Panc1 (cell line): ENCODE measurements at regions not wholly inside any gene's neighbourhood (a gene's known extent, or its start where the extent isn't known, plus 50 kb on each side); places are given as distances from the start of the nearest gene placed in this dataset.

ENCODE experiments used
- ATAC-seq: fragments of 200-7000 bp; cut with Tn5 transposase; 2 replicates; pipeline ENCODE4 v1.9.1; 2020; ENCODE audit warnings: mild to moderate bottlenecking, moderate library complexity
- BruUV-seq: library from RNA; stranded (reverse); fragments of 400-500 nt; replicated peaks from 2 replicates; lab custom pipeline; 2021; lab: Mats Ljungman, UMichigan
- CTCF ChIA-PET: fragments of 300-600 bp; sonication (Branson Sonifier 250); formaldehyde crosslinking; loops from one replicate; lab custom pipeline; 2022; ENCODE audit warnings: antibody characterized with exemption; lab: Charles Lee
- POLR2A ChIA-PET: fragments of 300-600 bp; sonication (Branson Sonifier 250); formaldehyde crosslinking; loops from one replicate; lab custom pipeline; 2022; ENCODE audit warnings: antibody characterized with exemption; lab: Charles Lee
- DNase-seq: peaks from one replicate; pipeline ENCODE4 v3.0.0-alpha.2; 2010; ENCODE audit warnings: low read depth, low spot score
- H3K27ac ChIP-seq: 2 replicates; pipeline ENCODE4 v1.5.1; 2011; ENCODE audit warnings: mild to moderate bottlenecking, low read length, inconsistent platforms
- H3K27me3 ChIP-seq: fragments of 200-500 bp; sonication (Bioruptor generic); 2 replicates; pipeline ENCODE4 v1.6.0; 2014; ENCODE audit warnings: low read length, inconsistent platforms; ENCODE audit not compliant: control insufficient read depth, insufficient read depth
- H3K36me3 ChIP-seq: fragments of 200-500 bp; sonication (Bioruptor generic); 2 replicates; pipeline ENCODE4 v1.5.1; 2014; ENCODE audit warnings: inconsistent platforms, mild to moderate bottlenecking, low read length, moderate library complexity; ENCODE audit not compliant: control insufficient read depth, insufficient read depth
- H3K4me1 ChIP-seq: 2 replicates; pipeline ENCODE4 v1.5.1; 2011; ENCODE audit warnings: inconsistent platforms, mild to moderate bottlenecking, low read length, moderate library complexity; ENCODE audit not compliant: control insufficient read depth, insufficient read depth
- H3K4me3 ChIP-seq, 2 experiments: 2 replicates each; pipeline ENCODE4 v1.5.1; 2011 to 2012; ENCODE audit warnings: low read depth in 2 of 2, low read length in 2 of 2, mild to moderate bottlenecking in 2 of 2, inconsistent platforms in 1 of 2, moderate library complexity in 1 of 2
- H3K9me3 ChIP-seq: fragments of 200-500 bp; sonication (Bioruptor generic); 2 replicates; pipeline ENCODE4 v1.5.1; 2014; ENCODE audit warnings: low read depth, mild to moderate bottlenecking, inconsistent platforms, low read length, moderate library complexity; ENCODE audit not compliant: control insufficient read depth, insufficient read depth
- CTCF ChIP-seq: fragments of 450-650 bp; IDR thresholded peaks from 2 replicates; pipeline ENCODE4 v1.5.1; 2017; ENCODE audit warnings: mild to moderate bottlenecking
- POLR2AphosphoS5 ChIP-seq: IDR thresholded peaks from 2 replicates; pipeline ENCODE4 v1.6.1; 2012; ENCODE audit warnings: mild to moderate bottlenecking, low read depth, low read length, moderate library complexity
- REST ChIP-seq, 2 experiments: IDR thresholded peaks; 2 replicates each; pipeline ENCODE4 v1.6.1; 2011 to 2012; ENCODE audit warnings: low read depth in 2 of 2, control low read depth in 1 of 2, low read length in 1 of 2, mild to moderate bottlenecking in 1 of 2, moderate library complexity in 1 of 2; ENCODE audit not compliant: insufficient read depth in 1 of 2
- SIN3A ChIP-seq: IDR thresholded peaks from 2 replicates; pipeline ENCODE4 v1.6.1; 2012; ENCODE audit warnings: low read depth, mild to moderate bottlenecking, low read length, moderate library complexity, borderline replicate concordance; ENCODE audit not compliant: insufficient read depth
- TCF7L2 ChIP-seq: IDR thresholded peaks from 2 replicates; pipeline ENCODE4 v1.6.1; 2011; ENCODE audit warnings: mild to moderate bottlenecking, low read depth, low read length, inconsistent platforms
- in situ Hi-C: cut with HindIII; loops from 2 replicates; pipeline ENCODE4 v1.10.0; 2016; ENCODE audit warnings: low sequenced_read_pairs, low pct_unique_long_range_greater_than_20kb
- intact Hi-C: fragments of 100-400 bp; cut with micrococcal nuclease; formaldehyde crosslinking; loops from one replicate; pipeline ENCODE4 v1.10.0; 2022; ENCODE audit not compliant: unreplicated experiment

GRCh38 chr5:164253764-164254163 lies 748.3 kb downstream of the MAT2B start:
- Histone ChIP-seq H3K4me1 (no peaks in the 10 kb centered on the region), H3K36me3 (no peaks in the 10 kb centered on the region), H3K27me3 (no peaks in the 10 kb centered on the region), H3K9me3 (no peaks in the 10 kb centered on the region), H3K27ac (no peak overlapping the region), H3K4me3 (no peak overlapping the region)
- intact Hi-C loops, result no loop called here
- POLR2A ChIA-PET, result no interaction called here
- DNase-seq (no peak), ATAC-seq (no peak)
- BruUV-seq, result no TSS peak
- CTCF ChIA-PET, result no interaction called here
- TF ChIP-seq TCF7L2, result no peak
- TF ChIP-seq REST (IDR thresholded peaks at IDR 0.05; ENCODE audit: insufficient read depth in 1 of 2, low read depth in 2 of 2, low read length in 1 of 2), result no peak
- TF ChIP-seq POLR2AphosphoS5, result no peak
- TF ChIP-seq SIN3A, result no peak
- TF ChIP-seq CTCF, result no peak
- in situ Hi-C loops, result no loop called here

- in situ Hi-C loops, result no loop called here
- no peak for ATAC-seq
Measured at GRCh38 chr5:164255598-164256213, 750.3 kb downstream of the MAT2B start.

More at GRCh38 chr5:164255598-164256213, 750.3 kb downstream of the MAT2B start:
- Histone ChIP-seq H3K4me1 (no peaks in the 10 kb centered on the region), H3K27me3 (no peaks in the 10 kb centered on the region), H3K4me3 (no peak overlapping the region), H3K9me3 (no peaks in the 10 kb centered on the region), H3K36me3 (no peaks in the 10 kb centered on the region), H3K27ac (no peak overlapping the region)
- CTCF ChIA-PET, result no interaction called here
- intact Hi-C loops, result no loop called here
- BruUV-seq, result no TSS peak
- POLR2A ChIA-PET, result no interaction called here
- TF ChIP-seq CTCF (no peak), SIN3A (no peak), POLR2AphosphoS5 (no peak), TCF7L2 (no peak)
- no peak for DNase-seq
